ENCODE measurements at regions not wholly inside any gene's neighbourhood (a gene's known extent, or its start where the extent isn't known, plus 50 kb on each side); places are given as distances from the start of the nearest gene placed in this dataset.
A peak's percentile ranks its signal among the peaks of the same experiment; 100 is the strongest.

DNA sequence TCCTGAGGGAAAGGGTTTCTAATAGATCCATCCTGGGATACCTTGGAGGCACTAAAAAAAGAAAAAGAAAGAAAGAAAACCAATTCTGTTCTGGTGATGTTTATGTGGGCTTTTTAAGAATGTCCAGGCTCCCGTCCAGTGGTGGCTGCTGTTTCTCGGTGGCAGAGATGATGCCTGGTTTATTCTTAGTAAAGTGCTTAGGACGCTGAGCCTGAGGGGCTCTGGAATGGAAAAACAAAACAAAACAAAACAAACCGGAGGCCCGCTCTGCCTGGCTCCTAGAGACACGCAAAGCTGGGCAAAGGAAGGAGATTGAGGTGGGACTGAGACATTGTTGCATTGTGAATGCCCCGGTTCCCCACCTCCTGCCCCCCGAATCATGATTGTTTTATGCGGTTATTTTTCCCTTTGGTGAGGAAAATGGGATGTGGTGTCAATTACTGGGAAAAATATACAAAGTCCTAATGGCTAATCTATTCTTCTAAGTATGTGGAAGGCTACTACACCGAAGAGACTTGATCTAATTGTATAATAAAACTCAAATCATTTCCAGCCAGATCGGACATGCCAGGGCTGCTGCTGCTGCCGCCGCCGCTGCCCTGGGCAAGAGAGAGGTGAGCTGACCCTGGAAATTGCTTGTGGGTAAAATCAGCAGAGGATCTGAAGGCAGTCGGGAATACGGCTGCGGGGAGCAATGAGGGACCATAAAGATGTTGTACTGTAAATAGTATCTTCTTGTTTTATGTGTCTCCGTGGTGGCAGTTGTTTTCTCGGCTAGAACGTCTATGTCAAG lies 644.9 kb downstream of the CCDC171 start:
- Mint-ChIP-seq H3K4me1 (ENCODE audit: low read depth) (no peaks in the 10 kb centered on the region), H3K9me3 (peaks cover 1 to 4% of the 10 kb centered on the region in 2 donors), H3K36me3 (ENCODE audit: insufficient read depth in 2 of 2) (no peaks in the 10 kb centered on the region), H3K27ac (no peak overlapping the region), H3K4me3 (no peak overlapping the region), H3K27me3 (ENCODE audit: low read depth) (no peaks in the 10 kb centered on the region)
- DNase-seq (no peak), ATAC-seq (replicated peaks in 1 of 2) (no peak)

DNA sequence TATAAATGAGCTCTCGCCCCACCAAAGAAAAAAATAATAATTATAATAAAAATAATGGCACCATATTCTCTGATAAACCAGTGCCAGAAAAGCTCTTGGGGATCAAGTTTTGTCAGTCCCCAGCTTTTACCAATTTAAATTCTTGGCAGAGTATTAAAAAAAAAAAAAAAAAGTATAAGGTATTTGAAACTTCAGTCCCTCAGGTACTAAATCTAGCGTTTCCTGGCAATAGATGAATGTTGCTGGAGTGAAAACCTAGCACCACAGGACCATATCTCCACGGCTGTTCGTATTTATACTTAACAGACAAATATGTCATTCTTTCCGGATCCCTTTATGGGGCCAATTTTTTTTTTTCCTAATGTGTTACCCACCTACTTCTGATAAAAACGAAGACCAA lies 646.2 kb downstream of the CCDC171 start:
- DNase-seq (no peak), ATAC-seq (replicated peaks in 1 of 2) (no peak)
- Mint-ChIP-seq H3K4me3 (no peak overlapping the region), H3K9me3 (peaks cover 1 to 4% of the 10 kb centered on the region in 2 donors), H3K36me3 (ENCODE audit: insufficient read depth in 2 of 2) (no peaks in the 10 kb centered on the region), H3K27ac (no peak overlapping the region), H3K27me3 (ENCODE audit: low read depth) (no peaks in the 10 kb centered on the region), H3K4me1 (ENCODE audit: low read depth) (no peaks in the 10 kb centered on the region)

DNA sequence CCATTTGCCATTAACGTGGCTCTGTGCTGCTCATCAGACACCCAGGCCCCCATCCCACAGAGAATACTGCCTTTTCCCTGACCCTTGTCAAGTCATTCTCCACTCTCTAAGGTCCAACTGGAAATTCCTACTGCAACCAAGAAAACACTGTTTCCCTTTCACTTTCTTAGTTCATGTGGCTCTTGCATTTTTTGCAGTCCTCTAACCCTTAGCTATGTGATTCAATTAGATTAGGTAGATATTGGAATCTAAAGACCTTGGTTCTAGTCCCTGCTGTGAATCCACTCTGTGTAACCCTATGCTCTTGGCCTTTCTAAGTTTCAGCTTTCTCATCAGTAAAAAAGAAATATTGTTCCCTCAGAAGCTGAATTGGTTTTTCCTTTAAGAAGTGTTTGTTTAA lies 649.4 kb downstream of the CCDC171 start:
- ATAC-seq (replicated peaks in 1 of 2), result no peak
- Mint-ChIP-seq H3K4me3 (no peak overlapping the region), H3K27me3 (ENCODE audit: low read depth) (no peaks in the 10 kb centered on the region), H3K4me1 (ENCODE audit: low read depth) (no peaks in the 10 kb centered on the region), H3K36me3 (ENCODE audit: insufficient read depth in 2 of 2) (no peaks in the 10 kb centered on the region), H3K9me3 (peaks cover 1 to 6% of the 10 kb centered on the region in 2 donors), H3K27ac (no peak overlapping the region)
- no peak for DNase-seq

DNA sequence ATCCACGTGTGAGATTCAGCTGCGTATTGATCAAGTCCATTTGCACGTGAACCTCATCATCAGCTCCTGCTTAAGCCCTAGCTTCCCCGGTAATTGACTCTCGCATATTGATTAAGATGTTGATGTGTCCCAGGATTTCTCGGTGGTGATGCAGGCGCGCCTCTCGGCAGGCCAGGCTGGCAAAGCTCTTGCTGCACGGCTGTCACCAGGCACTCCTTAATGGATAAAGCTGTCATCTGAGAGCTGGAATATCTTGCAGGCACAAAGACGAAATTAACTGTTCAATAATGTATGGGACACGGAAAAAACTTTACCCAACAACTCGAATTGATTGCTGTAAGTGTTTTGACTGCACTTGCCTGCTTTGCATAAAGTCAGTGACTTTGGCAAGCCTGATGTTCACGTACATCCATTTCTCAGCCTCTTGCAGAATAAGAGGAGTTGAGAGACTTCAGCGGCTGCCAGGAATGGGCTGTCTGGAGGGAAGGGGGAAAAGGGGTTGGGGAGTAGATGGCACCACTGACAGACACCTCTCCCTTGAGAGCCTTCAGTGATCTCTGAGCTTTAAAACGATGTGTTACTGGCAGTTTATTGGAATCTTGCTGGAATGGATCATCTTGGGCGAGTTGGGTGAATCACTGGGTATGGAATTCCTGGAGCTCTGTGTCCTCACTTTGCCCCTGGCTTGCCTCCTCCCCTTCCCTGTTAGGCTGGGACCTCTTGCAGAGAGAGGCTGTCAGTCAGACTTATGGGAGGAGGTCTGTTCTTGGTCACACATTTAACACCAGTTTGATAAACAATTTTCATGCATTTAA lies 650.3 kb downstream of the CCDC171 start:
- H3K27ac Mint-ChIP-seq, result no peak overlapping the region
- H3K4me1 Mint-ChIP-seq (ENCODE audit: low read depth), result no peaks in the 10 kb centered on the region
- no peak for ATAC-seq (replicated peaks in 1 of 2)
- no peak overlapping the region for H3K4me3 Mint-ChIP-seq
- H3K36me3 Mint-ChIP-seq (ENCODE audit: insufficient read depth in 2 of 2), result no peaks in the 10 kb centered on the region
- H3K9me3 Mint-ChIP-seq, result peaks cover 1 to 6% of the 10 kb centered on the region in 2 donors
- no peaks in the 10 kb centered on the region for H3K27me3 Mint-ChIP-seq (ENCODE audit: low read depth)
- no peak for DNase-seq

DNA sequence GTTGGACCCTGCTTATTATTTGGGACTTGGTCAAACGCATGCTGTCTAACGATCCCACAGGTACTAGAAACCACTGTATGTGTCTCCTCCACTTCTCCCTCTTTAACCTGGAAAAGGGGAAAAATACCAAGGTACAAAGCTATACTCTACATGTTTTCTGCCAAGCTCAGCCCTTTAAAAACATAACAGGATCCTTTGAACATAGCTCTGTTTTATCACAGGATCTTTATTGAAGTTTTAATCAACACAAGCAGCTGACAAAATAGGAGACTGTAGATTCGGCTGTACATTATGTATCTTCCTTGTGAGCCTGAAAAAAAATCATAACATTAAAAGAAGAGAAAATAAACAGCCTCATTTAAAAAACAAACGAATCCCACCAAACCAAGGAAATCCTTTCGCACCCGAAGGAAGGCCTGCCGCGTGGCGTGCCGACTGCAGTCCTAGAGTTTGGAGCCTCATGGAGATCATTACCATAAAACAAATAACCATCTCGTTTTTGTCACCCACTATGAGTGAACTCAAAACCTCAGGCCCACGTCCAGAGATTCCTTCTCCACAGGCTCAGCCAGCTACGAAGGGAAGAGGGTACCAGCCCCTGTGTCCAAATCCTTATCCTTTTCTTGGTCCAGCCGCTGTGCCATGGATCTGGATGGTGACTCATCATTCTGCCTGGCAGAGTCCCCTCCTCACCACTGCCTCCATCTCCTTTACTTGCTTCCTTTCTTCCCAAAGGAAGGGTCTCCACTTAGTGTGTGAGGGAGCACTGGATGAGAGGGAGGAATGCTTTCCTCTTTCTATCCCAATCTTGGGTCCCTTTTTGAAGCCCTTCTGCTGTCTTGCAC lies 651.1 kb downstream of the CCDC171 start:
- ATAC-seq (replicated peaks in 1 of 2), result no peak
- peaks cover 1 to 6% of the 10 kb centered on the region in 2 donors for H3K9me3 Mint-ChIP-seq
- H3K36me3 Mint-ChIP-seq (ENCODE audit: insufficient read depth in 2 of 2), result no peaks in the 10 kb centered on the region
- no peak overlapping the region for H3K27ac Mint-ChIP-seq
- no peak for DNase-seq
- H3K4me1 Mint-ChIP-seq (ENCODE audit: low read depth), result no peaks in the 10 kb centered on the region
- H3K27me3 Mint-ChIP-seq (ENCODE audit: low read depth), result no peaks in the 10 kb centered on the region
- H3K4me3 Mint-ChIP-seq, result no peak overlapping the region

DNA sequence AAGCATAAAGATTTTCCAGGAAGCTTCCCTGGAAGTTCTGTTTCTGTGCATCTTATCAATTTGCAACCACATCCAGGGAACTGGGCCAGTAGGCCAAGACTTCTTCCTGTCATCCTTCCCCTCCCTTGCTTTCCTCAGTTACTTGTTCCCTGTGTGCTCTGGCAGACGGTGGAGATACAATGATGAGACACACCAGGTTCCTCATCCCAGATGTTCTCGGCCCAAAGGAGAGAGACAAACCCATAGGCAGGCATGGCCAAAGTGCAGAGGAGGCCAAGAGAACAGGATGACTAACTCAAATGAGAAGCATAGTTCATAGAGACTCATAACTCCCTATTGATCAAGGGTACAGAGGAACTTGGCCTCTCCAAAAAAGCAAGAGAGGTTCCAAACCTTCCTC lies 652.6 kb downstream of the CCDC171 start:
- DNase-seq (no peak), ATAC-seq (replicated peaks in 1 of 2) (no peak)
- no peaks in the 10 kb centered on the region for H3K36me3 Mint-ChIP-seq (ENCODE audit: insufficient read depth in 2 of 2)
- H3K27me3 Mint-ChIP-seq (ENCODE audit: low read depth), result no peaks in the 10 kb centered on the region
- no peak overlapping the region for H3K27ac Mint-ChIP-seq
- H3K9me3 Mint-ChIP-seq, result peaks cover 0 to 9% of the 10 kb centered on the region in 2 donors
- H3K4me3 Mint-ChIP-seq, result no peak overlapping the region
- no peaks in the 10 kb centered on the region for H3K4me1 Mint-ChIP-seq (ENCODE audit: low read depth)

DNA sequence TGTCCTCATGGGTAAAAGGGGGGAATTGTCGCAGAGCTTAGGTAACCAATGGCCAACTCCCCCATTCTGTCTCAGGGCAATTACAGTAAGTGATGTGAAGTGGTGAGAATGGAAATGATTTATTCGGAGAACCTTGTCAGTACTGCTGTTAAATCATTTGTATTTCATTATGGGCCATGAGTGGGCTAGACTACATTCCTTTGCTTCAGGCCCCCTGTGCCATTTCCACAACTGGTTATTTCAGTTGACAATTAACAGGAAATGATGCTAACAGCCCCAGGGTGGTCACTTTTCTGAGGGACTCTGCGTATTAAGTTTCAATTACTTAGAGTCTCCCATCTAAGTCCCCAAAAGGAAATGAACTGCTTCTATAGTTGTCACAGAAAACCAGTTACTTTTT lies 653.7 kb downstream of the CCDC171 start:
- Mint-ChIP-seq H3K4me1 (ENCODE audit: low read depth) (no peaks in the 10 kb centered on the region), H3K4me3 (no peak overlapping the region), H3K27ac (no peak overlapping the region), H3K9me3 (peaks cover 0 to 5% of the 10 kb centered on the region in 2 donors), H3K36me3 (ENCODE audit: insufficient read depth in 2 of 2) (peaks cover 0 to 1% of the 10 kb centered on the region in 2 donors), H3K27me3 (ENCODE audit: low read depth) (no peaks in the 10 kb centered on the region)
- no peak for DNase-seq
- no peak for ATAC-seq (replicated peaks in 1 of 2)

DNA sequence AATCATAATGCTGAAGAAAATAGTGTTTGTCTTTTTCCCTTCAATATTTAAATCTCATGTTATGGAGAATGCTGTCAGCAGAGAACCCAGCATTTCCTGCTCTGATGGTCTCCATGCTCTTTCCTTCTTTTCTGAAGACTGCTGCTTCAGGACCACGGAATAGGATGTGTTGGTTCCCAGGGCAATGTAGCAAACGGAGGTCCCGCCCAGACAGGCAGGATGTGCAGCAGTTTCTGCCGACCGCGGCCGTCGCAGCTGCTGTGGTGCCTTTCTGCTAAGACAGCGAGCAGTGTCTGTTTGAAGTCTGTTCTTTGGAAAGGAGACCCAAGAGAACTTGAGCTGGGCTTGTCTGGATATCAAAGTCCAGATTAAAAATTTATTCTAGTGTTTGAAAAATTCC lies 654.3 kb downstream of the CCDC171 start:
- Mint-ChIP-seq H3K36me3 (ENCODE audit: insufficient read depth in 2 of 2) (peaks cover 0 to 2% of the 10 kb centered on the region in 2 donors), H3K27ac (peak overlapping the region; percentile 44), H3K27me3 (ENCODE audit: low read depth) (no peaks in the 10 kb centered on the region), H3K4me1 (ENCODE audit: low read depth) (no peaks in the 10 kb centered on the region), H3K9me3 (peaks cover 0 to 8% of the 10 kb centered on the region in 2 donors), H3K4me3 (peak overlapping the region in 1 of 2 donors; percentile 61)
- peak; percentile 2 to 9 for DNase-seq
- no peak for ATAC-seq (replicated peaks in 1 of 2)

DNA sequence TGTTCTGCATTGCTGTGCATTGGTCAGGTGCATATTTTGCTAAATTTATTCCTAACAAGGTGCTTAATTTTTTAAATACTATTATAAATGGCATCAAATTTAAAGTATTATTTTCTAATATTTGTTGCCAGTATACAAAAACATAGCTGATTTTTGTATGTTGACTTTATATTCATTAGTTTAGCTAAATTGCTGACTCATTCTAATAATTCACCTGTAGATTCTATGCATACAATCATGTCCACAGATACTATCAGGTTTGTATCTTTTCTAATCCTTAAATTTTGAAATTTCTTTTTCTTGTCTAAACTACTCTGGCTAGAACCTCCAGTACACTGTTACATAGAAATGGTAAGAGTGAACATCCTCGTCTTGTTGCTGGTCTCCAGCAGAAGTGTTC lies 657.6 kb downstream of the CCDC171 start:
- Mint-ChIP-seq H3K27ac (no peak overlapping the region), H3K9me3 (peaks cover 0 to 7% of the 10 kb centered on the region in 2 donors), H3K27me3 (ENCODE audit: low read depth) (no peaks in the 10 kb centered on the region), H3K4me3 (no peak overlapping the region), H3K36me3 (ENCODE audit: insufficient read depth in 2 of 2) (peaks cover 0 to 2% of the 10 kb centered on the region in 2 donors), H3K4me1 (ENCODE audit: low read depth) (no peaks in the 10 kb centered on the region)
- DNase-seq (no peak), ATAC-seq (replicated peaks in 1 of 2) (no peak)

DNA sequence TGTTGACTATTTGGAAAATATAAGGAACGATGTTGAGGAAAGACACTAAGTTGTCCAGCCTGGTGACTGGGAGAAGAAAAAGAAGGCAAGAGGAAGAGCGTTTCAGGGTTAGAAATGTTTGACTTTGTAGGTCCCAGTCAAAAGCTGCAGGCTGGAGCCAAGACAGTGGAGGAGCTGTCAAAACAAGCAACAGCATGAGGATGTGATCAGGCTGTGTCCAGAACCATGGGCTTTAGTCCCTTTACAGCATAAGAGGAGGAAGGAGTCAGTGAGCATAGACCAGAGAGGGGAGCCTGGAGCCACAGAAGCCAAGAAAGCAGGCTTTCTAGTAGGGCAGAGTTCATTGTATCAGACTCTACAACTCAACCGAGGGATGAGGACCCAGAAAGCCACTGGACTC lies 658.5 kb downstream of the BNC2 start:
- peaks cover 0 to 7% of the 10 kb centered on the region in 2 donors for H3K9me3 Mint-ChIP-seq
- no peak overlapping the region for H3K27ac Mint-ChIP-seq
- H3K4me1 Mint-ChIP-seq (ENCODE audit: low read depth), result no peaks in the 10 kb centered on the region
- ATAC-seq (replicated peaks in 1 of 2) (no peak), DNase-seq (no peak)
- no peak overlapping the region for H3K4me3 Mint-ChIP-seq
- H3K27me3 Mint-ChIP-seq (ENCODE audit: low read depth), result no peaks in the 10 kb centered on the region
- H3K36me3 Mint-ChIP-seq (ENCODE audit: insufficient read depth in 2 of 2), result peaks cover 0 to 2% of the 10 kb centered on the region in 2 donors

DNA sequence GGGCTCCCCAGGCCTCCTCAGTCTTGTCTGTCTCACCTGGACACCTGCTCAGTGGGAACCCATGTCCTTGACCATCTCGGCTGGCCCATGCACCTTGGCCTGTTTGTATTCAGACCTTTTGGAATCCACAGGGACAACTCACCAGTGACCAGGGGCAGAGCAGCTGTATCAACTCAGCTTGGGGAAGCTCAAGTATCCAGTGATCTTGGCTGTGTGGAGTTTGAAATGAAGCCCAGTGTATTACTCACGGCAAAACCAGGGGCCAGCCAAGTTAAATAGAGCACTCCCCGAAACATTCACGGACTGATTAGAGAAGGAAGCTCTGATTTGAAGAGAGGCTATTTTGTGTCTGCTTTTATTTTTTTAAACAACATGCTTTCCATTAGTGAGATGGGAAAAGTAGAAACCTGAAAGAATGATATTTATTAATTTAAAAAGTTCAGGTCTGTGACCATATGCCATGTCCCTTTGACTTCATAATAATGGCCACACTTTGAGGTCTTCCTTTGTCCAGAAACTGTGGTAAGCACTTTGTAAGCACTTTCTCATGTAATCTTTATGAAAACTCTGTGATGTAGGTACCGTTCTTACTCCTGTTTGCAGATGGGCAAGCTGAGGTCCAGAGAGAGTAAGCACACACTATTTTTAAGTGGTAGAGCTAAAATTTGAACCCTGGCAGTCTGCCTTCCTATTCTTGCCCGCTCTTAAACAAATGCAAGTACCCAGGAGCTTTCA lies 656.5 kb downstream of the BNC2 start:
- no peak for ATAC-seq (replicated peaks in 1 of 2)
- Mint-ChIP-seq H3K4me1 (ENCODE audit: low read depth) (no peaks in the 10 kb centered on the region), H3K27ac (no peak overlapping the region), H3K36me3 (ENCODE audit: insufficient read depth in 2 of 2) (peaks cover 0 to 2% of the 10 kb centered on the region in 2 donors), H3K27me3 (ENCODE audit: low read depth) (no peaks in the 10 kb centered on the region), H3K4me3 (no peak overlapping the region), H3K9me3 (peaks cover 0 to 7% of the 10 kb centered on the region in 2 donors)
- no peak for DNase-seq

DNA sequence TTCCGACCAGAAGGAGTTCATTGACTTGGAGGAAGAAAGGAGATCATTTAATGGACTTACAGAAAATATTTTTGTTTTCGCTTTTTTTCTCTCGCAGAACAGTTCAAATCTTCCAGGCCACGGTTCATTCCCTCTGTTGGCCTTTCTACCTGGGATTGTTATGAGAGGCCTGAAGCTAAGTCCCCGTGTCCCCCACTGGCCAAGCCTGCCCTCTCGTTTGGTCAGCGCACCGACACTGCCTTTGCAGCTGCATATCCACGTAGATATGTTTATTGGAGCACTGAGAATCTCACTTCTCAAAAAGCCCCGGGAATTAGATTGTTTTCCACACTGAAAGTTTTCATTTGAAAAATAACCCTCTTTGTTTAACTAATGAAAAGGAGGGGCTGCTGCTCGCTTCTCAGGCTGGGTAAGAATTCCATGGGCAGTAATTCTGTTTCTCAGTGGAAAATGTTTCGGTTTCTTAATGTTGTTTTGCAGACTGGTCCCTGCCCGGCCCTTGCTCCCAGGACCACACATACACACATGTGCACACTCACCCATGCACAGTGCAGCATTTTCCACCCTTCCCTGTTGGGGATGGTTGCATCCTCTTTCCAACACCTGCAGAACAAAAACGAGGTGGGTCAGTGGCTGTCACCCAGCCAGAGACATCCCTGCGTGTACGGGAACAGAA lies 655.7 kb downstream of the BNC2 start:
- Mint-ChIP-seq H3K27me3 (ENCODE audit: low read depth) (no peaks in the 10 kb centered on the region), H3K36me3 (ENCODE audit: insufficient read depth in 2 of 2) (peaks cover 0 to 2% of the 10 kb centered on the region in 2 donors), H3K27ac (no peak overlapping the region), H3K4me1 (ENCODE audit: low read depth) (no peaks in the 10 kb centered on the region), H3K4me3 (no peak overlapping the region), H3K9me3 (peaks cover 0 to 7% of the 10 kb centered on the region in 2 donors)
- DNase-seq (no peak), ATAC-seq (replicated peaks in 1 of 2) (no peak)

All from activated T-cell treated with anti-CD3 and anti-CD28 coated beads, Interleukin-2, amount 50 U/mL, for 72 hours (primary cell).